Left lung (tissue), 4 donors: ENCODE measurements at regions not wholly inside any gene's neighbourhood (a gene's known extent, or its start where the extent isn't known, plus 50 kb on each side); places are given as distances from the start of the nearest gene placed in this dataset.
A peak's percentile ranks its signal among the peaks of the same experiment; 100 is the strongest.

Experiments used
- ATAC-seq: fragments of 200-7000 bp; cut with Tn5 transposase; one replicate; pipeline ENCODE4 v1.9.1; 2020; ENCODE audit warnings: moderate library complexity
- DNase-seq, 4 donors: peaks; one replicate each; pipeline ENCODE4 v3.0.0-alpha.2; 2013 to 2020
- H3K27ac ChIP-seq, 2 donors: fragments of 200-600 bp; sonication (generic) in 1 of 2; one replicate each; pipeline versions ENCODE4 v1.5.0 to v1.8.0; 2020 to 2021
- H3K27me3 ChIP-seq, 2 donors: fragments of 200-600 bp; sonication (generic) in 1 of 2; one replicate each; pipeline versions ENCODE4 v1.5.0 to v1.8.0; 2020 to 2021
- H3K36me3 ChIP-seq, 2 donors: fragments of 200-600 bp; sonication (generic) in 1 of 2; one replicate each; pipeline versions ENCODE4 v1.5.0 to v1.8.0; 2020 to 2021
- H3K4me1 ChIP-seq, 2 donors: fragments of 200-600 bp; one replicate each; pipeline ENCODE4 v1.8.0; 2021
- H3K4me3 ChIP-seq, 2 donors: fragments of 200-600 bp; sonication (generic) in 1 of 2; one replicate each; pipeline versions ENCODE4 v1.5.0 to v1.8.0; 2020 to 2021; ENCODE audit warnings: mild to moderate bottlenecking in 1 of 2
- H3K9me3 ChIP-seq, 2 donors: fragments of 200-600 bp; sonication (generic) in 1 of 2; one replicate each; pipeline versions ENCODE4 v1.5.0 to v1.8.0; 2020 to 2021
- intact Hi-C, 2 donors: fragments of 100-400 bp; cut with DNase I; formaldehyde crosslinking; loops; one replicate each; pipeline versions ENCODE4 v1.11.2 to v1.14.2; 2022
- TF ChIP-seq, protein P1 (sequence below), 2 donors: fragments of 200-600 bp; sonication (generic) in 1 of 2; IDR thresholded peaks; one replicate each; pipeline versions ENCODE4 v1.5.0 to v1.8.0; 2021; ENCODE audit warnings: antibody characterized with exemption in 2 of 2
- donor health status: DM: no; HTN: yes; CAD: no.
- donor health status: DM: no; HTN: no; CAD: no.

DNA sequence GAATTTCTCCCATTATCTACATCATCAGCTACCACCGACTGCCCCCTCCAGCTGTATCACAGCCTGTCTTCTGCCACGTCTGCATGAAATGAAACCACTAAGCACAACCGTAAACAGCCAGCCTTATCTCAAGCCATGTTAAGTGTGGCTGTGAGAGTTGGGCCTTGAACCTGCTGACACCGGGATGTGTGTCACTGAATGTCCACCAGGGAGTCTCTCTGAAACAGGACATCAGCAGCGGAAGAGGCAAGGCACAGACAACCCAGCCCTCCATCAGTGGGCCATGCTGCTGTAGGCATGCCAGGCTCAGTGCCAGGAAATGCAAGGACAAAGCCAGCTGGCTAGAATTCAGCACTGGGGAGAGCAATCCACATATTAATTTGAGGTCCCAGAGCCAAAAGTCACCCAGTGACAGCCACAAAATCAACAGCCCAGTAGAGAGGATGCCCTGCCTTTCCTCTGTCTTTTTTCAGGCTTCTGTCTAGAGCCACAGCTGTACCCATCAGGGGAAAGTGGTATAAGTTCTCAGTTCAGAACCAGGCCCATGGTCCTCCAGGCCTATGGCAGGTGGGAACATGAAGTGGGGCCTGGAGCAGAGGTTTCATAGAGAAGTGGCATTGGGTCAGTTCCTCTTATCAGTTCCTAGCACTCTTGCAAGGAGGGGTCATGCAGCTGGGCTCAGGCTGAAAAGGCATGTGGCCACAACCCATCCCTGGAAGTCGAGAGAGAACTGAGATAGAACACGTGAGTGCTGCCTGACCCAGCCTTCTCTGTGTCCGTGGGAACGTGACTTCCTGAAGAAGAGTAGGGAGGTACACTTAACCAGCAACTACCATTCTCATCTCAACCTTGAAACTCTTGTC lies 199.4 kb downstream of the ESM1 start:
- no peaks in the 10 kb centered on the region for H3K27me3 ChIP-seq
- no peak overlapping the region for H3K4me3 ChIP-seq
- H3K4me1 ChIP-seq = peaks cover 3 to 19% of the 10 kb centered on the region in 2 donors
- H3K9me3 ChIP-seq = peaks cover 0 to 3% of the 10 kb centered on the region in 2 donors
- ATAC-seq (peak; percentile 84), DNase-seq (peak in 3 of 4 donors; percentile 31 to 79 (median 47))
- intact Hi-C loops = no loop called here
- H3K27ac ChIP-seq = peak overlapping the region in 1 of 2 donors; percentile 50
- TF ChIP-seq, protein P1, sequence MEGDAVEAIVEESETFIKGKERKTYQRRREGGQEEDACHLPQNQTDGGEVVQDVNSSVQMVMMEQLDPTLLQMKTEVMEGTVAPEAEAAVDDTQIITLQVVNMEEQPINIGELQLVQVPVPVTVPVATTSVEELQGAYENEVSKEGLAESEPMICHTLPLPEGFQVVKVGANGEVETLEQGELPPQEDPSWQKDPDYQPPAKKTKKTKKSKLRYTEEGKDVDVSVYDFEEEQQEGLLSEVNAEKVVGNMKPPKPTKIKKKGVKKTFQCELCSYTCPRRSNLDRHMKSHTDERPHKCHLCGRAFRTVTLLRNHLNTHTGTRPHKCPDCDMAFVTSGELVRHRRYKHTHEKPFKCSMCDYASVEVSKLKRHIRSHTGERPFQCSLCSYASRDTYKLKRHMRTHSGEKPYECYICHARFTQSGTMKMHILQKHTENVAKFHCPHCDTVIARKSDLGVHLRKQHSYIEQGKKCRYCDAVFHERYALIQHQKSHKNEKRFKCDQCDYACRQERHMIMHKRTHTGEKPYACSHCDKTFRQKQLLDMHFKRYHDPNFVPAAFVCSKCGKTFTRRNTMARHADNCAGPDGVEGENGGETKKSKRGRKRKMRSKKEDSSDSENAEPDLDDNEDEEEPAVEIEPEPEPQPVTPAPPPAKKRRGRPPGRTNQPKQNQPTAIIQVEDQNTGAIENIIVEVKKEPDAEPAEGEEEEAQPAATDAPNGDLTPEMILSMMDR (IDR thresholded peaks at IDR 0.05) = peak in 1 of 2 donors; percentile 4
- H3K36me3 ChIP-seq = no peaks in the 10 kb centered on the region

DNA sequence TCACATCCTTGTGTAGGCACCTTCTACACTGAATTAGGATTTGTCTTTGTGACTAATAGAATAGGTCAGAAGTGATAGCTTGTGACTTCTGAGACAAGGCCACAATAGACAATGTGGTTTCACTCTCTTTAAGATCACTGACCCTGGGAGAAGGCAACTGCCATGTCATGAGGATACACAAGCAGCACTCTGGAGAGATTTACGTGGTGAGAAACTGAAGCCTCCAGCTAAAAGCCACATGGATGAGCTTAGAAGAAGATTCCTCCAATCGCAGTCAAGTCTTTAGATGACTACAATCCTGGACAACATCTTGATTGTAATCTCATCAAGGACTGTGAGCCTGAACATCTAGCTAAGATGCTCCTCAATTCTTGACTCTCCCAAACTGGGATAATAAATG lies 206.6 kb downstream of the ESM1 start:
- ATAC-seq (no peak), DNase-seq (no peak)
- H3K27ac ChIP-seq = no peak overlapping the region

GRCh38 chr5:54775645-54776044 lies 209.7 kb downstream of the ESM1 start:
- H3K27ac ChIP-seq = no peak overlapping the region
- no peaks in the 10 kb centered on the region for H3K36me3 ChIP-seq
- no peaks in the 10 kb centered on the region for H3K27me3 ChIP-seq
- H3K9me3 ChIP-seq = no peaks in the 10 kb centered on the region
- TF ChIP-seq, protein P1 (IDR thresholded peaks at IDR 0.05) = no peak
- DNase-seq (no peak), ATAC-seq (no peak)
- H3K4me1 ChIP-seq = no peaks in the 10 kb centered on the region
- intact Hi-C loops = no loop called here
- no peak overlapping the region for H3K4me3 ChIP-seq

More for the DNA sequence above, 206.6 kb downstream of the ESM1 start:
- Histone ChIP-seq H3K36me3 (no peaks in the 10 kb centered on the region), H3K4me1 (no peaks in the 10 kb centered on the region), H3K27me3 (no peaks in the 10 kb centered on the region), H3K9me3 (no peaks in the 10 kb centered on the region), H3K4me3 (no peak overlapping the region)
- intact Hi-C loops = no loop called here
- TF ChIP-seq, protein P1 (IDR thresholded peaks at IDR 0.05) = no peak

GRCh38 chr5:54774281-54775170 lies 210.9 kb downstream of the ESM1 start:
- intact Hi-C loops = no loop called here
- DNase-seq (peak in 2 of 4 donors; percentile 40 to 67), ATAC-seq (peak; percentile 57)
- Histone ChIP-seq H3K27me3 (no peaks in the 10 kb centered on the region), H3K36me3 (no peaks in the 10 kb centered on the region), H3K9me3 (no peaks in the 10 kb centered on the region), H3K4me1 (no peaks in the 10 kb centered on the region), H3K27ac (no peak overlapping the region), H3K4me3 (no peak overlapping the region)
- TF ChIP-seq, protein P1 (IDR thresholded peaks at IDR 0.05) = no peak

DNA sequence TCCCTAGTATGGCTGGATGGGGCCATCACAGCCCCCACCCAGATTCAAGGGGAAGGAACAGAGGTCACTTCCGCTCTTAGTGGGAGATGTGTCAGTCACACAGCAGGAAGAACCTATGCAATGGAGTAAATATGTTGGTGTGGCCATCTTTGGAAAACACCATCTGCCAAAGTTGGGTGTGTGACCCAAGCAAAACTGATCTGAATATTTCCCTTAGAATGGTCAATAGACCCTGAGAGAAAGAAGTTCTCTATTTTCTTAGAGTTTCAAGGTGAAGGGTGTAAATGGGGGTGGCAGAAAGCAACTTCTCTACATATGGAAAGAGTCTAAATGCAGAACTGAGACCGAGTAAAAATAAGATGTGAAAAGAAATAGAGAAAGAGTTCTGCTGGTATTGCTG lies 212.7 kb downstream of the ESM1 start:
- no peaks in the 10 kb centered on the region for H3K36me3 ChIP-seq
- intact Hi-C loops = no loop called here
- DNase-seq (no peak), ATAC-seq (no peak)
- TF ChIP-seq, protein P1 (IDR thresholded peaks at IDR 0.05) = no peak
- H3K4me1 ChIP-seq = no peaks in the 10 kb centered on the region
- H3K27ac ChIP-seq = no peak overlapping the region
- no peak overlapping the region for H3K4me3 ChIP-seq
- H3K9me3 ChIP-seq = no peaks in the 10 kb centered on the region
- H3K27me3 ChIP-seq = no peaks in the 10 kb centered on the region
